PC-9 (cell line): ENCODE measurements at regions not wholly inside any gene's neighbourhood (a gene's known extent, or its start where the extent isn't known, plus 50 kb on each side); places are given as distances from the start of the nearest gene placed in this dataset.

Source experiments
- BruUV-seq: library from RNA; stranded (reverse); fragments of 400-500 nt; replicated peaks from 2 replicates; lab custom pipeline; 2021; lab: Mats Ljungman, UMichigan
- CTCF ChIA-PET: fragments of 300-600 bp; sonication (Branson Sonifier 250); formaldehyde crosslinking; loops from one replicate; lab custom pipeline; 2022; ENCODE audit warnings: antibody characterized with exemption; lab: Charles Lee
- POLR2A ChIA-PET: fragments of 300-600 bp; sonication (Branson Sonifier 250); formaldehyde crosslinking; loops from one replicate; lab custom pipeline; 2022; ENCODE audit warnings: antibody characterized with exemption; ENCODE audit not compliant: unreplicated experiment; lab: Charles Lee
- DNase-seq, 2 experiments: peaks; one replicate each; pipeline versions ENCODE4 v3.0.0 to v3.0.0-alpha.2; 2015 to 2022; ENCODE audit warnings: mixed read lengths in 1 of 2
- H2AFZ ChIP-seq: fragments of 200-600 bp; sonication (generic); 2 replicates; pipeline ENCODE4 v1.8.1; 2017; ENCODE audit warnings: antibody characterized with exemption
- H3F3A ChIP-seq: fragments of 200-600 bp; sonication (generic); 2 replicates; pipeline ENCODE4 v1.8.1; 2017; ENCODE audit warnings: antibody characterized with exemption, mild to moderate bottlenecking, low read depth; ENCODE audit not compliant: insufficient read depth
- H3K27ac ChIP-seq: fragments of 200-600 bp; sonication (generic); 2 replicates; pipeline ENCODE4 v1.6.1; 2016; ENCODE audit warnings: mixed run types
- H3K27me3 ChIP-seq: fragments of 200-600 bp; sonication (generic); 2 replicates; pipeline ENCODE4 v1.6.1; 2016; ENCODE audit warnings: low read depth, mixed run types; ENCODE audit not compliant: insufficient read depth
- H3K36me3 ChIP-seq: fragments of 200-600 bp; sonication (generic); 2 replicates; pipeline ENCODE4 v1.6.1; 2016; ENCODE audit warnings: low read depth, mixed run types
- H3K4me1 ChIP-seq: fragments of 200-600 bp; sonication (generic); replicated peaks from 2 replicates; pipeline ENCODE4 v1.6.1; 2016; ENCODE audit warnings: mixed run types; ENCODE audit not compliant: insufficient read depth
- H3K4me2 ChIP-seq: fragments of 200-600 bp; sonication (generic); 2 replicates; pipeline ENCODE4 v1.6.1; 2017; ENCODE audit warnings: mixed run types
- H3K4me3 ChIP-seq: fragments of 200-600 bp; sonication (generic); 2 replicates; pipeline ENCODE4 v1.6.1; 2016; ENCODE audit warnings: mixed run types
- H3K79me2 ChIP-seq: fragments of 200-600 bp; sonication (generic); 2 replicates; pipeline ENCODE4 v1.6.1; 2017; ENCODE audit warnings: low read depth, mixed run types
- H3K9me2 ChIP-seq: fragments of 200-600 bp; sonication (generic); 2 replicates; pipeline ENCODE4 v1.8.1; 2017; ENCODE audit warnings: mild to moderate bottlenecking; ENCODE audit not compliant: insufficient read depth
- H3K9me3 ChIP-seq: fragments of 200-600 bp; sonication (generic); 2 replicates; pipeline ENCODE4 v1.8.1; 2016; ENCODE audit warnings: low read depth; ENCODE audit not compliant: insufficient read depth
- H4K20me1 ChIP-seq: fragments of 200-600 bp; sonication (generic); 2 replicates; pipeline ENCODE4 v1.8.1; 2017; ENCODE audit not compliant: insufficient read depth
- CTCF ChIP-seq: fragments of 200-600 bp; sonication (generic); conservative IDR thresholded peaks from 2 replicates; pipeline ENCODE4 v1.6.1; 2017; ENCODE audit warnings: mixed run types, antibody characterized with exemption, mild to moderate bottlenecking, moderate library complexity
- EZH2 ChIP-seq: fragments of 200-600 bp; sonication (generic); IDR thresholded peaks from 2 replicates; pipeline ENCODE4 v1.8.0; 2017; ENCODE audit warnings: antibody characterized with exemption, low read depth
- intact Hi-C: fragments of 100-400 bp; cut with micrococcal nuclease; formaldehyde crosslinking; loops from one replicate; pipeline ENCODE4 v1.10.0; 2022; ENCODE audit not compliant: unreplicated experiment

- no peak overlapping the region for H3K4me3 ChIP-seq
- no peak for DNase-seq
- no peaks in the 10 kb centered on the region for H3K36me3 ChIP-seq
- CTCF ChIA-PET: no interaction called here
- no peak overlapping the region for H2AFZ ChIP-seq
- POLR2A ChIA-PET: no interaction called here
- H3K79me2 ChIP-seq: no peaks in the 10 kb centered on the region
- TF ChIP-seq EZH2 (no peak), CTCF (no peak)
- no peaks in the 10 kb centered on the region for H4K20me1 ChIP-seq
- H3F3A ChIP-seq: no peaks in the 10 kb centered on the region
- H3K9me3 ChIP-seq: no peaks in the 10 kb centered on the region
- H3K27ac ChIP-seq: no peak overlapping the region
- H3K4me2 ChIP-seq: no peak overlapping the region
- intact Hi-C loops: no loop called here
- H3K27me3 ChIP-seq: no peaks in the 10 kb centered on the region
- H3K9me2 ChIP-seq: no peaks in the 10 kb centered on the region
- BruUV-seq: no TSS peak
- H3K4me1 ChIP-seq: no peaks in the 10 kb centered on the region
Measured at GRCh38 chr4:104044369-104044768, 324.6 kb upstream of the TACR3 start.

- Histone ChIP-seq H4K20me1 (no peaks in the 10 kb centered on the region), H3K4me2 (no peak overlapping the region), H3K9me3 (no peaks in the 10 kb centered on the region), H3K4me1 (no peaks in the 10 kb centered on the region), H3K36me3 (no peaks in the 10 kb centered on the region), H3K27me3 (no peaks in the 10 kb centered on the region), H2AFZ (no peak overlapping the region), H3K27ac (no peak overlapping the region), H3K9me2 (no peaks in the 10 kb centered on the region), H3K4me3 (no peak overlapping the region), H3F3A (no peaks in the 10 kb centered on the region), H3K79me2 (no peaks in the 10 kb centered on the region)
- intact Hi-C loops: no loop called here
- ChIA-PET CTCF (no interaction called here), POLR2A (no interaction called here)
- BruUV-seq: no TSS peak
- TF ChIP-seq EZH2: no peak
- TF ChIP-seq CTCF: no peak
- no peak for DNase-seq
Measured at GRCh38 chr4:104032896-104033295, 313.1 kb upstream of the TACR3 start.

- H3F3A ChIP-seq: no peaks in the 10 kb centered on the region
- TF ChIP-seq CTCF: no peak
- no peak for TF ChIP-seq EZH2
Measured at GRCh38 chr4:104025251-104025650, 305.5 kb upstream of the TACR3 start.

More at GRCh38 chr4:104025251-104025650, 305.5 kb upstream of the TACR3 start:
- no TSS peak for BruUV-seq
- Histone ChIP-seq H3K27ac (no peak overlapping the region), H3K9me3 (no peaks in the 10 kb centered on the region), H3K27me3 (no peaks in the 10 kb centered on the region), H3K4me1 (no peaks in the 10 kb centered on the region), H4K20me1 (no peaks in the 10 kb centered on the region), H3K4me3 (no peak overlapping the region), H3K79me2 (no peaks in the 10 kb centered on the region), H3K4me2 (no peak overlapping the region), H3K9me2 (no peaks in the 10 kb centered on the region), H3K36me3 (no peaks in the 10 kb centered on the region), H2AFZ (no peak overlapping the region)
- intact Hi-C loops: no loop called here
- no peak for DNase-seq
- ChIA-PET POLR2A (no interaction called here), CTCF (no interaction called here)
